Breast epithelium (tissue), 3 donors: ENCODE measurements at regions not wholly inside any gene's neighbourhood (a gene's known extent, or its start where the extent isn't known, plus 50 kb on each side); places are given as distances from the start of the nearest gene placed in this dataset.

ENCODE experiments used
- CTCF ChIP-seq, 3 donors: fragments of 450-650 bp; IDR thresholded peaks; one replicate each; pipeline ENCODE4 v1.5.1; 2016 to 2017; ENCODE audit warnings: antibody characterized with exemption in 3 of 3, mild to moderate bottlenecking in 3 of 3, moderate library complexity in 3 of 3
- POLR2A ChIP-seq: fragments of 450-650 bp; IDR thresholded peaks from one replicate; pipeline ENCODE4 v1.6.1; 2016; ENCODE audit warnings: antibody characterized with exemption, mild to moderate bottlenecking, moderate library complexity

GRCh38 chr10:98328163-98328562, 60.2 kb upstream of the LOXL4 start:
- TF ChIP-seq CTCF (IDR thresholded peaks at IDR 0.05) (no peak), POLR2A (no peak)
